Endodermal cell (in vitro differentiated cells): ENCODE measurements at regions not wholly inside any gene's neighbourhood (a gene's known extent, or its start where the extent isn't known, plus 50 kb on each side); places are given as distances from the start of the nearest gene placed in this dataset.
A peak's percentile ranks its signal among the peaks of the same experiment; 100 is the strongest.

Experiments used
- DNase-seq: peaks from one replicate; pipeline ENCODE4 v3.0.0-alpha.2; 2017
- H3K27ac ChIP-seq: 2 replicates; pipeline ENCODE4 v1.5.1; 2013; ENCODE audit warnings: mild to moderate bottlenecking, low read depth, low read length, moderate library complexity
- H3K27me3 ChIP-seq: 2 replicates; pipeline ENCODE4 v1.6.1; 2013; ENCODE audit warnings: mild to moderate bottlenecking, low read length, moderate library complexity; ENCODE audit not compliant: insufficient read depth, control insufficient read depth, poor library complexity, severe bottlenecking
- H3K36me3 ChIP-seq: 2 replicates; pipeline ENCODE4 v1.7.0; 2013; ENCODE audit warnings: mild to moderate bottlenecking, low read length, moderate library complexity; ENCODE audit not compliant: control insufficient read depth, insufficient read depth
- H3K4me1 ChIP-seq: one replicate; pipeline ENCODE4 v1.7.0; 2013; ENCODE audit warnings: low read length; ENCODE audit not compliant: control insufficient read depth, insufficient read depth
- H3K4me3 ChIP-seq: 2 replicates; pipeline ENCODE4 v1.5.1; 2013; ENCODE audit warnings: mild to moderate bottlenecking, low read length, moderate library complexity
- H3K9ac ChIP-seq: 2 replicates; pipeline ENCODE4 v1.6.1; 2013; ENCODE audit warnings: mild to moderate bottlenecking, low read length, moderate library complexity; ENCODE audit not compliant: poor library complexity, severe bottlenecking; ENCODE audit errors: extremely low read depth
- H3K9me3 ChIP-seq: 2 replicates; pipeline ENCODE4 v1.6.1; 2013; ENCODE audit warnings: mild to moderate bottlenecking, low read length, moderate library complexity; ENCODE audit not compliant: control insufficient read depth
- H3K27ac Mint-ChIP-seq: 2 replicates; pipeline ENCODE4 v1.8.0; 2020; ENCODE audit warnings: mixed read lengths
- H3K27me3 Mint-ChIP-seq: 2 replicates; pipeline ENCODE4 v1.8.0; 2021; ENCODE audit warnings: mild to moderate bottlenecking, mixed read lengths; ENCODE audit not compliant: insufficient read depth
- H3K36me3 Mint-ChIP-seq: 2 replicates; pipeline ENCODE4 v1.8.0; 2020; ENCODE audit warnings: low read depth, mixed read lengths
- H3K4me1 Mint-ChIP-seq: 2 replicates; pipeline ENCODE4 v1.8.0; 2020; ENCODE audit warnings: mixed read lengths
- H3K4me3 Mint-ChIP-seq: 2 replicates; pipeline ENCODE4 v1.8.0; 2020; ENCODE audit warnings: mild to moderate bottlenecking, moderate library complexity, mixed read lengths
- H3K9me3 Mint-ChIP-seq: 2 replicates; pipeline ENCODE4 v1.8.0; 2020; ENCODE audit warnings: mild to moderate bottlenecking, mixed read lengths
- WGBS, 2 experiments: methylation state at CpG; one replicate each; pipeline versions ENCODE4 v1.1.5 to v1.1.7; 2013; ENCODE audit warnings: missing lambda C conversion rate in 2 of 2, mixed read lengths in 1 of 2; ENCODE audit not compliant: insufficient coverage in 1 of 2, insufficient read length in 1 of 2; 5-methylcytosine and 5-hydroxymethylcytosine counted together
- TF ChIP-seq, protein P1 (sequence below): fragments of 200-600 bp; sonication (generic); conservative IDR thresholded peaks from 2 replicates; pipeline ENCODE4 v1.5.0; 2021; ENCODE audit warnings: antibody characterized with exemption, mild to moderate bottlenecking

DNA sequence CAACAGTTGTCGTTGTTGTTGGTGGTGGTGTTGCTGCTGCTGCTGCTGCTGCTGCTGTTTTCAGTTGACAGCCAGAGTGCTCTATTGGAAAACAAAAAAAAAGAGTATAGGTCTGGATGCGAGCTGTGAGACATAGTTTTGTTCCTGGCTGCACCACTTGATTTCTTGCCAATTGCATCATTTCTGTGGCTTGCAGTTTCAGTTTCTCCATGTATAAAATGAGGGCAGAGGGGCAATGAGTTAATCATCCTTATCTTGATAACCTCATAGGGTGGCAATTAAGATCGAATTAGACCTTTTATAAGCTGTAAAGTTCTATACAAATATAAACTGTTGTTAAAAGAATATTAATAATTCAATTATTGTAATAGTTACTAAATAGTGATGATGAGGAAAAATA is 156.7 kb downstream of the DMRTA2 start:
- no peak overlapping the region for H3K27ac Mint-ChIP-seq
- H3K27me3 Mint-ChIP-seq: peaks cover 47% of the 10 kb centered on the region
- Histone ChIP-seq H3K27ac (no peak overlapping the region), H3K36me3 (no peaks in the 10 kb centered on the region), H3K4me1 (no peaks in the 10 kb centered on the region), H3K27me3 (peaks cover 30% of the 10 kb centered on the region), H3K9me3 (no peaks in the 10 kb centered on the region), H3K9ac (no peak overlapping the region), H3K4me3 (no peak overlapping the region)
- TF ChIP-seq, protein P1, sequence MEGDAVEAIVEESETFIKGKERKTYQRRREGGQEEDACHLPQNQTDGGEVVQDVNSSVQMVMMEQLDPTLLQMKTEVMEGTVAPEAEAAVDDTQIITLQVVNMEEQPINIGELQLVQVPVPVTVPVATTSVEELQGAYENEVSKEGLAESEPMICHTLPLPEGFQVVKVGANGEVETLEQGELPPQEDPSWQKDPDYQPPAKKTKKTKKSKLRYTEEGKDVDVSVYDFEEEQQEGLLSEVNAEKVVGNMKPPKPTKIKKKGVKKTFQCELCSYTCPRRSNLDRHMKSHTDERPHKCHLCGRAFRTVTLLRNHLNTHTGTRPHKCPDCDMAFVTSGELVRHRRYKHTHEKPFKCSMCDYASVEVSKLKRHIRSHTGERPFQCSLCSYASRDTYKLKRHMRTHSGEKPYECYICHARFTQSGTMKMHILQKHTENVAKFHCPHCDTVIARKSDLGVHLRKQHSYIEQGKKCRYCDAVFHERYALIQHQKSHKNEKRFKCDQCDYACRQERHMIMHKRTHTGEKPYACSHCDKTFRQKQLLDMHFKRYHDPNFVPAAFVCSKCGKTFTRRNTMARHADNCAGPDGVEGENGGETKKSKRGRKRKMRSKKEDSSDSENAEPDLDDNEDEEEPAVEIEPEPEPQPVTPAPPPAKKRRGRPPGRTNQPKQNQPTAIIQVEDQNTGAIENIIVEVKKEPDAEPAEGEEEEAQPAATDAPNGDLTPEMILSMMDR: no peak
- no peaks in the 10 kb centered on the region for H3K9me3 Mint-ChIP-seq
- peaks cover 24% of the 10 kb centered on the region for H3K4me1 Mint-ChIP-seq
- peak; percentile 3 for DNase-seq
- WGBS, 2 experiments: 43 to 70% methylated on average over 1 to 2 of the region's 3 CpGs
- no peak overlapping the region for H3K4me3 Mint-ChIP-seq
- no peaks in the 10 kb centered on the region for H3K36me3 Mint-ChIP-seq

DNA sequence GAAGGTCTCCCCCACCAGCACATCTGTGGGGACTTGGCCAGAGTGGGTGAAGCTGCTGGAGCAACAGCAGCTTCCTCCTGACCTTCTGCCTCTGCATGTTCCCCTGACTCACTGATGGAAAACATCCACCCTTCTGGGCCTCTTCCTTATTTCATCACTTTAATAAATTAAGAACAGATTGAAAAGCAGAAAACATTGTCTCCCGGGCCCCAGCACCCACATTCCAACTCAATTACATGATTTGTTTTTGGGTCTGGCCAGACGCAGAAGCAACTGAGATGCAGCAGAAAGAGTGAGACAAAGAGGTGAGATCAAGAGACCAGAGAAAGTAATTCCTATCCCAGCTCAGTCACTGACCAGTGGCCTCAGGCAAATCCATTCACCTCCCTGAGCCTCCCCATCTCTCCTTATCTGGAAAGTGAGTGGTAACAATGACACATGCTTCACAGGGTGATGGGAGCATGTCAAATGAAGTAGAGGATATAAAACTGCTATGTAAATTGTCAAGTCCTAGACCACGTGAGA is 157.1 kb downstream of the ELAVL4 start:
- H3K27ac ChIP-seq: no peak overlapping the region
- 22 to 65% methylated on average over 1 to 3 of the region's 3 CpGs for WGBS, 2 experiments
- no peak overlapping the region for H3K27ac Mint-ChIP-seq

DNA sequence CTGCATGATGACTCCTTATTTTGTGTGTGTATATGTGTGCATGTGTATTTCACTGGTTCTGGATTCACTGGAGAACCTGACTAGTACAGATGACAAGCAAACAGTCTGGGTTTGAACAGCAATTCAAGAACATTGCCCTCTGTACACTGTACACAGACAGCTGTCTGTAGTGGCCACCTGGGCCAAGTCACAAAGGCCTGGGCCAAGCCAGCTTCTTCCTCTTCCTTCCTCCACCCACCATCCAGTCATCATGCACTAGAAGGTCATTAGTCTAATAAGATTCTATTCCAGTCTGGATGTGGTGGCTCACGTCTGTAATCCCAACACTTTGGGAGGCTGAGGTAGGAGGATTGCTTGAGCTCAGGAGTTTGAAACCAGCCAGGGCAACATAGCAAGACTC is 155.9 kb downstream of the ELAVL4 start:
- TF ChIP-seq, protein P1: no peak
- no peak overlapping the region for H3K27ac ChIP-seq
- Mint-ChIP-seq H3K27ac (no peak overlapping the region), H3K27me3 (peaks cover 63% of the 10 kb centered on the region), H3K9me3 (no peaks in the 10 kb centered on the region), H3K36me3 (no peaks in the 10 kb centered on the region), H3K4me1 (peaks cover 17% of the 10 kb centered on the region), H3K4me3 (no peak overlapping the region)
- DNase-seq: peak; percentile 4
- no peaks in the 10 kb centered on the region for H3K9me3 ChIP-seq
- WGBS, 2 experiments: 50% methylated on average over 1 of the region's 1 CpG
- H3K9ac ChIP-seq: no peak overlapping the region
- H3K36me3 ChIP-seq: no peaks in the 10 kb centered on the region
- peaks cover 40% of the 10 kb centered on the region for H3K27me3 ChIP-seq
- H3K4me1 ChIP-seq: no peaks in the 10 kb centered on the region
- H3K4me3 ChIP-seq: no peak overlapping the region

More for the DNA sequence above, 157.1 kb downstream of the ELAVL4 start:
- H3K4me1 ChIP-seq: no peaks in the 10 kb centered on the region
- peak; percentile 27 for DNase-seq
- no peak overlapping the region for H3K9ac ChIP-seq
- no peak overlapping the region for H3K4me3 ChIP-seq
- H3K9me3 Mint-ChIP-seq: no peaks in the 10 kb centered on the region
- no peaks in the 10 kb centered on the region for H3K36me3 ChIP-seq
- H3K27me3 ChIP-seq: peaks cover 36% of the 10 kb centered on the region
- TF ChIP-seq, protein P1: no peak
- H3K4me3 Mint-ChIP-seq: no peak overlapping the region
- H3K4me1 Mint-ChIP-seq: peaks cover 20% of the 10 kb centered on the region
- H3K36me3 Mint-ChIP-seq: no peaks in the 10 kb centered on the region
- peaks cover 54% of the 10 kb centered on the region for H3K27me3 Mint-ChIP-seq
- H3K9me3 ChIP-seq: no peaks in the 10 kb centered on the region
